ENCODE measurements at regions not wholly inside any gene's neighbourhood (a gene's known extent, or its start where the extent isn't known, plus 50 kb on each side); places are given as distances from the start of the nearest gene placed in this dataset.

DNA sequence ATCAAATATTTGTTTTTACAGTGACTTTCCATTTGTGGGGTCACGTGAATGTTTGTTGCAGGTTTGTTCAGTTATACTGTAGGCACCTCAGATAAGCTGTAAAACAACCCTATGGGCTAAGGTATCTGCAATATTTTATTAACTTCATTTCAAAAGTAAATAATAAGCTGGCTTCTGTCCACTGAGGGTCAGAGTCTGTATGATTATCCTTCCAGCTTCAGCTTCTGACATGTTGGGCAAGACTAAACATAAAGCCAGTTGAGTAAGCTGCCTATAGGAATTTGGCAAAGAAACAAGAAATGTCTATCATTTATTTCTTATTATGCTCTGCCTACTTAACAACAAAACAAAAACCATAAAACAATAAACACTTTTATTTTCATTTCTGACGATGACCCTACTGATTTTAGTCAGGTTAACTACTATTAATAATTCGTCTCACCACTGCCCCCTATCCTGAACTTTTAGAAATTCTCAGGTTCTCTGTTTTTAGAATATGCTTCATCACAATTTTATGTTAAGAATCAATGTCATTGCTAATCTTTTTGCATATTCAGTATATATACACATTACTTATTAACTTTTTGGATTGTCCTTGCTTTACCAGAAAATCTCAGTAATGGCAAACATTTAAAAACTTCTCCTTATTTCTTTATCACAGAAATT lies 413.6 kb upstream of the ADAMTSL1 start:
- TF ChIP-seq POLR2A (IDR thresholded peaks at IDR 0.05), result no peak
- TF ChIP-seq, protein P1, sequence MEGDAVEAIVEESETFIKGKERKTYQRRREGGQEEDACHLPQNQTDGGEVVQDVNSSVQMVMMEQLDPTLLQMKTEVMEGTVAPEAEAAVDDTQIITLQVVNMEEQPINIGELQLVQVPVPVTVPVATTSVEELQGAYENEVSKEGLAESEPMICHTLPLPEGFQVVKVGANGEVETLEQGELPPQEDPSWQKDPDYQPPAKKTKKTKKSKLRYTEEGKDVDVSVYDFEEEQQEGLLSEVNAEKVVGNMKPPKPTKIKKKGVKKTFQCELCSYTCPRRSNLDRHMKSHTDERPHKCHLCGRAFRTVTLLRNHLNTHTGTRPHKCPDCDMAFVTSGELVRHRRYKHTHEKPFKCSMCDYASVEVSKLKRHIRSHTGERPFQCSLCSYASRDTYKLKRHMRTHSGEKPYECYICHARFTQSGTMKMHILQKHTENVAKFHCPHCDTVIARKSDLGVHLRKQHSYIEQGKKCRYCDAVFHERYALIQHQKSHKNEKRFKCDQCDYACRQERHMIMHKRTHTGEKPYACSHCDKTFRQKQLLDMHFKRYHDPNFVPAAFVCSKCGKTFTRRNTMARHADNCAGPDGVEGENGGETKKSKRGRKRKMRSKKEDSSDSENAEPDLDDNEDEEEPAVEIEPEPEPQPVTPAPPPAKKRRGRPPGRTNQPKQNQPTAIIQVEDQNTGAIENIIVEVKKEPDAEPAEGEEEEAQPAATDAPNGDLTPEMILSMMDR (IDR thresholded peaks at IDR 0.05), result no peak
